Gastroesophageal sphincter (tissue), 4 donors: ENCODE measurements at regions not wholly inside any gene's neighbourhood (a gene's known extent, or its start where the extent isn't known, plus 50 kb on each side); places are given as distances from the start of the nearest gene placed in this dataset.

ENCODE experiments used
- ATAC-seq: fragments of 150-250 bp; one replicate; pipeline ENCODE4 v1.9.1; 2016; ENCODE audit warnings: mild to moderate bottlenecking, moderate library complexity
- H3K27ac ChIP-seq, 4 donors: fragments of 200-600 bp; sonication (generic) in 3 of 4; 1 replicate in 3 of 4; 2 replicates in 1 of 4; pipeline ENCODE4 v1.5.1; 2016 to 2019
- H3K27me3 ChIP-seq: fragments of 200-600 bp; sonication (generic); one replicate; pipeline ENCODE4 v1.5.1; 2019
- H3K36me3 ChIP-seq, 2 donors: fragments of 200-600 bp; sonication (generic); one replicate each; pipeline ENCODE4 v1.5.1; 2019; ENCODE audit warnings: control low read depth in 1 of 2
- H3K4me1 ChIP-seq, 3 donors: fragments of 200-600 bp; sonication (generic); 1 replicate in 2 of 3; 2 replicates in 1 of 3; pipeline ENCODE4 v1.5.1; 2016 to 2019; ENCODE audit warnings: control low read depth in 2 of 3
- H3K4me3 ChIP-seq, 2 donors: fragments of 200-600 bp; sonication (generic); one replicate each; pipeline ENCODE4 v1.5.1; 2019; ENCODE audit warnings: mild to moderate bottlenecking in 1 of 2, moderate library complexity in 1 of 2
- H3K9me3 ChIP-seq, 3 donors: fragments of 200-600 bp; sonication (generic); one replicate each; pipeline ENCODE4 v1.5.1; 2017 to 2019; ENCODE audit warnings: control low read depth in 2 of 3
- EP300 ChIP-seq: sonication (generic); formaldehyde crosslinking; IDR thresholded peaks from one replicate; pipeline ENCODE4 v1.6.1; 2017; ENCODE audit warnings: antibody characterized with exemption, mild to moderate bottlenecking
- POLR2A ChIP-seq, 2 donors: fragments of 450-650 bp; IDR thresholded peaks; one replicate each; pipeline ENCODE4 v1.6.1; 2017; ENCODE audit warnings: antibody characterized with exemption in 2 of 2, mild to moderate bottlenecking in 2 of 2, moderate library complexity in 1 of 2
- POLR2AphosphoS5 ChIP-seq: sonication (generic); formaldehyde crosslinking; IDR thresholded peaks from one replicate; pipeline ENCODE4 v1.6.1; 2017; ENCODE audit warnings: antibody characterized with exemption
- WGBS, 2 donors: methylation state at CpG; one replicate each; pipeline ENCODE4 v1.1.5; 2018; ENCODE audit warnings: low coverage in 1 of 2; 5-methylcytosine and 5-hydroxymethylcytosine counted together
- TF ChIP-seq, protein P1 (sequence below), 4 experiments: fragments of 200-600 bp in 2 of 4; fragments of 450-650 bp in 2 of 4; sonication (generic) in 1 of 4; IDR thresholded peaks; one replicate each; pipeline ENCODE4 v1.5.1; 2017 to 2019; ENCODE audit warnings: antibody characterized with exemption in 4 of 4, mild to moderate bottlenecking in 2 of 4, moderate library complexity in 2 of 4

DNA sequence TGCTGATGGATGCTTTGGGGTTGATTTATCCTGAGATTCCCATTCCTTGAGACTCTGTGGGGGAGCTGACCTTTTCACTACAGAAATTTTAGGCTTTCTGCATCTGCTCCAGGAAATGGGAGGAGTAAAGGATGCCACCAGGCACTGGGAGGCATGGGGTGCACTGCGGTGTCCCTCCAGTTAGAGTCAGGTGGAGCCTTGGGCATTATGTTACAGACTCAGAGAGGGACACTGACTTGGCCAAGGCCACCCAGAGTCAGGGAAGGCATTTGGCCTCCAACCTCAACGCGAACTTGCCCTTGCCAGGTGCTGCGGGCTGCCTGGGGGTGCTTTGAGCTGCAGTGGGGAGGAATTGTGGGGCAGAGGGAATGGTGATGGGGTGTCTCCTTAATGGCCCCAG lies 58.0 kb upstream of the TBX3 start:
- TF ChIP-seq POLR2A (IDR thresholded peaks at IDR 0.05) (no peak), EP300 (no peak), POLR2AphosphoS5 (no peak)
- TF ChIP-seq, protein P1, sequence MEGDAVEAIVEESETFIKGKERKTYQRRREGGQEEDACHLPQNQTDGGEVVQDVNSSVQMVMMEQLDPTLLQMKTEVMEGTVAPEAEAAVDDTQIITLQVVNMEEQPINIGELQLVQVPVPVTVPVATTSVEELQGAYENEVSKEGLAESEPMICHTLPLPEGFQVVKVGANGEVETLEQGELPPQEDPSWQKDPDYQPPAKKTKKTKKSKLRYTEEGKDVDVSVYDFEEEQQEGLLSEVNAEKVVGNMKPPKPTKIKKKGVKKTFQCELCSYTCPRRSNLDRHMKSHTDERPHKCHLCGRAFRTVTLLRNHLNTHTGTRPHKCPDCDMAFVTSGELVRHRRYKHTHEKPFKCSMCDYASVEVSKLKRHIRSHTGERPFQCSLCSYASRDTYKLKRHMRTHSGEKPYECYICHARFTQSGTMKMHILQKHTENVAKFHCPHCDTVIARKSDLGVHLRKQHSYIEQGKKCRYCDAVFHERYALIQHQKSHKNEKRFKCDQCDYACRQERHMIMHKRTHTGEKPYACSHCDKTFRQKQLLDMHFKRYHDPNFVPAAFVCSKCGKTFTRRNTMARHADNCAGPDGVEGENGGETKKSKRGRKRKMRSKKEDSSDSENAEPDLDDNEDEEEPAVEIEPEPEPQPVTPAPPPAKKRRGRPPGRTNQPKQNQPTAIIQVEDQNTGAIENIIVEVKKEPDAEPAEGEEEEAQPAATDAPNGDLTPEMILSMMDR (IDR thresholded peaks at IDR 0.05), result no peak
- no CpG with 5 or more reads among the region's 4 CpGs for WGBS, 2 donors
- Histone ChIP-seq H3K4me3 (no peak overlapping the region), H3K9me3 (no peaks in the 10 kb centered on the region), H3K27ac (no peak overlapping the region), H3K36me3 (no peaks in the 10 kb centered on the region), H3K4me1 (peaks cover 0 to 15% (median 0%) of the 10 kb centered on the region in 3 donors), H3K27me3 (peaks cover 2% of the 10 kb centered on the region)
- ATAC-seq, result no peak

DNA sequence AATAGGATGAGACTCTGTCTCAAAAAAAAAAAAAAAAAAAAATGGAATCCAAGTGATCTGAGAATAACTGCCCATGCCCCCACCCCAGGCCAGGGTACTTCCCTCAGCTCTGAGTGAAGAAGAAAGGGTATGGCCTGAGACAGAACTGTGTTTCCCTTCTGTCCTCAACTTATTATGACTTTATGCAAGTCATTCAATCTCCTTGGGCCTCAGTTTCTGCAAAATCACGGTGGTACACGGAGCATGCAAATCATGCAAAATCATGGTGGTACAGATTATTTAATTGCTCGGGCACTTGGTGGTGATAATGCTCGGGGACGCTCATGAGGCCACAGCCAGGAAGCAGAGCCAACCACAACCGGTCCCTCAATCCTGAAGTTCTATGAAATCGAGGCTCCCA lies 56.5 kb upstream of the TBX3 start:
- 88 to 95% methylated on average over 3 to 7 of the region's 7 CpGs for WGBS, 2 donors
- peaks cover 0 to 29% (median 0%) of the 10 kb centered on the region in 3 donors for H3K4me1 ChIP-seq
- no peak overlapping the region for H3K4me3 ChIP-seq
- no peak for TF ChIP-seq EP300
- no peak for TF ChIP-seq POLR2A (IDR thresholded peaks at IDR 0.05)
- TF ChIP-seq, protein P1 (IDR thresholded peaks at IDR 0.05), result no peak
- no peak for TF ChIP-seq POLR2AphosphoS5
- peaks cover 17% of the 10 kb centered on the region for H3K27me3 ChIP-seq
- ATAC-seq, result no peak
- no peaks in the 10 kb centered on the region for H3K36me3 ChIP-seq
- H3K27ac ChIP-seq, result no peak overlapping the region
- H3K9me3 ChIP-seq, result no peaks in the 10 kb centered on the region

DNA sequence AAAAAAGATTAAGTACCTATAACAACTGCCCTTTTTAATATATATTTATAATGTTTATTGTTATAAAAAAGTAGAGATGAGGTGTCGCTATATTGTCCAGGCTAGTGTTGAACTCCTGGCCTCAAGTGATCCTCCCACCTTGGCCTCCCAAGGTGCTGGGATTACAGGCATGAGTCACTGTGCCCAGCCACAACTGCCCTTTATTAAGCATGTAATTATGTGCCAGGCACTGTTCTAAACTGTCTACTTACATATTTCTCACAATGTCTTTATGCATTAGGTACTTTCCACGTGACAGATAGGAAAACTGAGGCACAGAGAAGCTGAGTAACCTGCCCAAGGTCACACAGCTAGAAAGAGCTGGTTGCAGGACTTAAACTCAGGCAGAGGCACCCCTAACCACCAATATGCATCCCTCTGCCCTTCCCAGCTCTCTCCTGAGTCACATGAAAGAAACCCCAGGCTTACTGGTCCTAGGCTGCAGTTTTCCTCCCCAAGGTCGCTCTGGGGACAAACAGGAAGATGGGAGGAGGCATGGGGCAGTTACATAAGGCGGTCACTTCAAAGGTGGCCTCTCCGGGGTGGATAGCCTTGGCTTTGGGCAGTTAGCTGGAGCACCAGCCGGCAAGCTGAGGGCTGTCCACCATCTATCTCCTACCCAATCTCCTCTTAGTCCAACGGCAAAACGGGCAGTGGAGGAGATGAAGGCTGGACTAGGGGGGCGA lies 54.6 kb upstream of the TBX3 start:
- H3K36me3 ChIP-seq, result no peaks in the 10 kb centered on the region
- 69 to 90% methylated on average over 2 to 4 of the region's 9 CpGs for WGBS, 2 donors
- peaks cover 0 to 13% (median 0%) of the 10 kb centered on the region in 3 donors for H3K4me1 ChIP-seq
- TF ChIP-seq EP300 (no peak), POLR2A (IDR thresholded peaks at IDR 0.05) (no peak), POLR2AphosphoS5 (no peak)
- TF ChIP-seq, protein P1 (IDR thresholded peaks at IDR 0.05), result no peak
- no peak for ATAC-seq
- H3K27me3 ChIP-seq, result peaks cover 35% of the 10 kb centered on the region
- H3K9me3 ChIP-seq, result no peaks in the 10 kb centered on the region
- no peak overlapping the region for H3K27ac ChIP-seq
- H3K4me3 ChIP-seq, result no peak overlapping the region

DNA sequence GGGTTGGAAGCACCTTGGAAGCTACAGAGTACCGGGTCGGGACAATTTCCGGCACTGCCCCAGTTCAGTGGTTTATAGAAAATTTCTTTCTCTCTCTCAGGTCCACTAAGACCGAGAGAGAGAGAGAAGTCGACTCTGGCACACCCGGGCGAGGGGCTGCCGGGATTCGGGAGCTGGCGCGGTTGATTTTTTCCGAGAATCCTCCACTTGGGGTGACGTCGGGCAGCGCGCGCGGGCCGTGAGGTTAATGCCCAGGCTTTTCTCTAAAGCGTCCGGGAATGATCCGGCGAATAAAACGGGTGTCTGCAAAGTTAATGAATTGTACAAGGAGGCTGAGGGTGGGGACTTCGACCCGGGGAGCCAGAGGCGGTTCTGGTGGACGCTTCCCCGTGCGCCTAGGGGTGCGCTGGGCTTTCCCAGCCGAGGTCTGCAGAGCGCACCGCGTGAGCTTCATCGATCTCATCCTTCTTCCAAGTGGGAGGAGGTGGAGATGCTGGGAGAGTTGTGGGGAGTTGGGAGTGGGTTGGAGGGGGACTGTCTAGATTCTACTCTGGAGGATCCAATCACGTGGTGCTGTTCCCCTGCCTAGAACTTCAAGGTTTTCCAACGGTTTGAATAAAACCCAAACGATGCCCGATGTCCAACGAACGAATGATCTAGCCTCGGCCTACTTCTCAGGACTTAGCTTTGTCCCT lies 51.9 kb upstream of the TBX3 start:
- no peak for ATAC-seq
- Histone ChIP-seq H3K36me3 (no peaks in the 10 kb centered on the region), H3K27ac (no peak overlapping the region), H3K4me1 (peaks cover 0 to 13% (median 0%) of the 10 kb centered on the region in 3 donors), H3K9me3 (no peaks in the 10 kb centered on the region), H3K27me3 (peaks cover 46% of the 10 kb centered on the region), H3K4me3 (no peak overlapping the region)
- 18 to 39% methylated on average over 16 to 19 of the region's 43 CpGs for WGBS, 2 donors
- TF ChIP-seq POLR2AphosphoS5 (no peak), EP300 (no peak), POLR2A (IDR thresholded peaks at IDR 0.05) (no peak)
- TF ChIP-seq, protein P1 (IDR thresholded peaks at IDR 0.05), result no peak

DNA sequence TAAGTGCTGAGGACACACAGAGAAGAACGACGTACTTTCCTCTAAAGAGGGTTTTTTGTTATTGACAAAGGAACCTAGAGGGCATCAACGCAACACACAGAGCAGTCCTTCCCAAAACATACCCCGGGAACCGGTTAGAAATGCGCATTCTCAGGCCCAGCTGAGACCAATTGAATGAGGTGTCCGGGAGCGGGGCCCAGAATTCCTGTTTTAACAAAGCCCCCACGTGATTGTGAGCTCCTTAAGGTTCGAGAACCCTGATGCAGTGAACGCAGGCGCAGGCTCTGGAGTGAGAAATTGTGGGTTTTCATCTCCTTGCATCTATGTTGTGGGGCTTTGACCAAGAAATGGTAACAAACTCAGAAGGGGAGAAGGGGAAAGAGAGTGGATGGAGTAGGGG lies 51.0 kb upstream of the TBX3 start:
- H3K9me3 ChIP-seq, result no peaks in the 10 kb centered on the region
- WGBS, 2 donors, result 60 to 76% methylated on average over 3 to 11 of the region's 12 CpGs
- H3K27ac ChIP-seq, result no peak overlapping the region
- peaks cover 46% of the 10 kb centered on the region for H3K27me3 ChIP-seq
- no peak overlapping the region for H3K4me3 ChIP-seq
- ATAC-seq, result no peak
- TF ChIP-seq POLR2A (IDR thresholded peaks at IDR 0.05), result no peak
- TF ChIP-seq, protein P1 (IDR thresholded peaks at IDR 0.05), result no peak
- no peak for TF ChIP-seq POLR2AphosphoS5
- TF ChIP-seq EP300, result no peak
- H3K4me1 ChIP-seq, result peaks cover 0 to 13% (median 0%) of the 10 kb centered on the region in 3 donors
- no peaks in the 10 kb centered on the region for H3K36me3 ChIP-seq
